Gastrocnemius medialis (tissue), 4 donors: ENCODE measurements at regions not wholly inside any gene's neighbourhood (a gene's known extent, or its start where the extent isn't known, plus 50 kb on each side); places are given as distances from the start of the nearest gene placed in this dataset.

ENCODE experiments used
- CTCF ChIP-seq, 5 experiments: fragments of 450-650 bp in 3 of 5; fragments of 200-600 bp in 2 of 5; sonication (generic) in 2 of 5; IDR thresholded peaks in 4 of 5; conservative IDR thresholded peaks in 1 of 5; 1 replicate in 4 of 5; 2 replicates in 1 of 5; pipeline ENCODE4 v1.5.1; 2016 to 2019; ENCODE audit warnings: antibody characterized with exemption in 5 of 5, mild to moderate bottlenecking in 3 of 5, moderate library complexity in 3 of 5
- POLR2A ChIP-seq, 2 donors: fragments of 450-650 bp; IDR thresholded peaks; one replicate each; pipeline ENCODE4 v1.6.1; 2017; ENCODE audit warnings: antibody characterized with exemption in 2 of 2, mild to moderate bottlenecking in 2 of 2, moderate library complexity in 2 of 2

- no peak for TF ChIP-seq CTCF (IDR thresholded peaks at IDR 0.05 in 4 of 5, conservative IDR thresholded peaks at IDR 0.05 in 1 of 5)
- TF ChIP-seq POLR2A (IDR thresholded peaks at IDR 0.05), result no peak
Observed at GRCh38 chrX:85503258-85504158, 124.0 kb upstream of the POF1B start.
